IMR-90 (cell line): ENCODE measurements at regions not wholly inside any gene's neighbourhood (a gene's known extent, or its start where the extent isn't known, plus 50 kb on each side); places are given as distances from the start of the nearest gene placed in this dataset.
A peak's percentile ranks its signal among the peaks of the same experiment; 100 is the strongest.

Experiments
- ATAC-seq: fragments of 200-7000 bp; cut with Tn5 transposase; 2 replicates; pipeline ENCODE4 v1.9.1; 2020; ENCODE audit warnings: low read depth, mild to moderate bottlenecking, moderate library complexity
- BruUV-seq: library from RNA; stranded (reverse); fragments of 400-500 nt; replicated peaks from 2 replicates; lab custom pipeline; 2021; lab: Mats Ljungman, UMichigan
- CTCF ChIA-PET: fragments of 300-600 bp; formaldehyde crosslinking; extraction: SDS; loops from one replicate; lab custom pipeline; 2021; ENCODE audit warnings: antibody characterized with exemption; lab: Yijun Ruan, JAX
- POLR2A ChIA-PET: fragments of 300-600 bp; sonication (Branson Sonifier 250); formaldehyde crosslinking; loops from one replicate; lab custom pipeline; 2022; ENCODE audit warnings: antibody characterized with exemption; ENCODE audit not compliant: unreplicated experiment; lab: Charles Lee
- DNase-seq: peaks from one replicate; pipeline ENCODE4 v3.0.0; 2013
- H2AFZ ChIP-seq: replicated peaks from 2 replicates; pipeline ENCODE3; 2013; ENCODE audit warnings: low read length, mild to moderate bottlenecking; ENCODE audit not compliant: poor library complexity
- H2AK5ac ChIP-seq: 2 replicates; pipeline ENCODE4 v1.6.1; 2013; ENCODE audit warnings: low read depth, low read length, inconsistent platforms
- H2AK9ac ChIP-seq: replicated peaks from 2 replicates; pipeline ENCODE3; 2013; ENCODE audit warnings: mild to moderate bottlenecking, low read depth, low read length, moderate library complexity; ENCODE audit not compliant: poor library complexity
- H2BK120ac ChIP-seq: 2 replicates; pipeline ENCODE4 v1.6.1; 2013; ENCODE audit warnings: low read depth, low read length, inconsistent platforms
- H2BK15ac ChIP-seq: 3 replicates; pipeline ENCODE4 v1.6.1; 2013; ENCODE audit warnings: low read depth, low read length, inconsistent platforms
- H2BK20ac ChIP-seq: 2 replicates; pipeline ENCODE4 v1.6.1; 2013; ENCODE audit warnings: low read depth, mild to moderate bottlenecking, inconsistent platforms, low read length, moderate library complexity
- H2BK5ac ChIP-seq: 2 replicates; pipeline ENCODE4 v1.6.1; 2013; ENCODE audit warnings: mild to moderate bottlenecking, low read depth, low read length, inconsistent platforms; ENCODE audit not compliant: poor library complexity, severe bottlenecking
- H3K14ac ChIP-seq: replicated peaks from 2 replicates; pipeline ENCODE4 v1.6.1; 2013; ENCODE audit warnings: low read depth, low read length, inconsistent platforms
- H3K18ac ChIP-seq: 2 replicates; pipeline ENCODE4 v1.6.1; 2013; ENCODE audit warnings: low read depth, low read length, control low read depth
- H3K23ac ChIP-seq: 2 replicates; pipeline ENCODE4 v1.6.1; 2013; ENCODE audit warnings: low read depth, low read length, inconsistent platforms
- H3K27ac ChIP-seq: 2 replicates; pipeline ENCODE4 v1.5.1; 2013; ENCODE audit warnings: mild to moderate bottlenecking, control low read depth, low read length; ENCODE audit not compliant: insufficient read depth
- H3K27me3 ChIP-seq: 2 replicates; pipeline ENCODE4 v1.6.1; 2013; ENCODE audit warnings: low read length; ENCODE audit not compliant: control insufficient read depth, insufficient read depth
- H3K36me3 ChIP-seq: 2 replicates; pipeline ENCODE4 v1.6.1; 2013; ENCODE audit warnings: low read length, mixed read lengths; ENCODE audit not compliant: control insufficient read depth, insufficient read depth
- H3K4ac ChIP-seq: 2 replicates; pipeline ENCODE4 v1.6.1; 2013; ENCODE audit warnings: low read depth, low read length, inconsistent platforms
- H3K4me1 ChIP-seq: 2 replicates; pipeline ENCODE4 v1.6.1; 2013; ENCODE audit warnings: low read length, mixed read lengths; ENCODE audit not compliant: control insufficient read depth, insufficient read depth
- H3K4me2 ChIP-seq: 2 replicates; pipeline ENCODE4 v1.6.1; 2013; ENCODE audit warnings: low read depth, mild to moderate bottlenecking, control low read depth, low read length, moderate library complexity
- H3K4me3 ChIP-seq: 2 replicates; pipeline ENCODE4 v1.5.1; 2013; ENCODE audit warnings: low read depth, mild to moderate bottlenecking, control low read depth, low read length, moderate library complexity; ENCODE audit not compliant: insufficient read depth
- H3K56ac ChIP-seq: 2 replicates; pipeline ENCODE4 v1.6.1; 2013; ENCODE audit warnings: low read length, inconsistent platforms; ENCODE audit not compliant: insufficient read depth; ENCODE audit errors: extremely low read depth
- H3K79me1 ChIP-seq, 2 experiments: 2 replicates each; pipeline ENCODE4 v1.6.1; 2013; ENCODE audit warnings: low read length in 2 of 2, inconsistent platforms in 1 of 2, low read depth in 1 of 2
- H3K9ac ChIP-seq: 2 replicates; pipeline ENCODE4 v1.6.1; 2013; ENCODE audit warnings: low read depth, low read length, control low read depth
- H3K9me1 ChIP-seq: 2 replicates; pipeline ENCODE4 v1.6.1; 2013; ENCODE audit warnings: low read length, inconsistent platforms; ENCODE audit not compliant: insufficient read depth
- H3K9me3 ChIP-seq: 2 replicates; pipeline ENCODE4 v1.6.1; 2013; ENCODE audit warnings: low read length; ENCODE audit not compliant: control insufficient read depth, insufficient read depth
- H4K20me1 ChIP-seq: 2 replicates; pipeline ENCODE4 v1.6.1; 2013; ENCODE audit warnings: low read length, inconsistent platforms; ENCODE audit not compliant: insufficient read depth
- H4K5ac ChIP-seq: 2 replicates; pipeline ENCODE4 v1.6.1; 2013; ENCODE audit warnings: mild to moderate bottlenecking, low read depth, low read length, control low read depth
- H4K8ac ChIP-seq, 2 experiments: 2 replicates each; pipeline ENCODE4 v1.6.1; 2013; ENCODE audit warnings: low read depth in 2 of 2, low read length in 2 of 2, control low read depth in 1 of 2, inconsistent platforms in 1 of 2
- H4K91ac ChIP-seq: 2 replicates; pipeline ENCODE4 v1.6.1; 2013; ENCODE audit warnings: low read depth, low read length, inconsistent platforms; ENCODE audit not compliant: insufficient read depth
- BHLHE40 ChIP-seq: fragments of 150-350 bp; IDR thresholded peaks from 2 replicates; pipeline ENCODE4 v1.6.1; 2016; ENCODE audit warnings: mild to moderate bottlenecking, low read depth, low read length
- CEBPB ChIP-seq: IDR thresholded peaks from 2 replicates; pipeline ENCODE4 v1.6.1; 2012; ENCODE audit warnings: low read depth, low read length, improper control_type of control experiment
- CHD1 ChIP-seq: IDR thresholded peaks from 2 replicates; pipeline ENCODE4 v1.6.1; 2012; ENCODE audit warnings: low read depth, low read length, improper control_type of control experiment
- FOS ChIP-seq: fragments of 150-350 bp; IDR thresholded peaks from 2 replicates; pipeline ENCODE4 v1.6.1; 2016; ENCODE audit warnings: low read depth, low read length
- MAFK ChIP-seq: IDR thresholded peaks from 2 replicates; pipeline ENCODE4 v1.6.1; 2012; ENCODE audit warnings: low read depth, low read length, improper control_type of control experiment
- MAZ ChIP-seq: IDR thresholded peaks from 2 replicates; pipeline ENCODE4 v1.6.1; 2012; ENCODE audit warnings: low read depth, mild to moderate bottlenecking, low read length, improper control_type of control experiment, moderate library complexity, borderline replicate concordance
- MXI1 ChIP-seq: IDR thresholded peaks from 2 replicates; pipeline ENCODE4 v1.6.1; 2012; ENCODE audit warnings: low read depth, mild to moderate bottlenecking, low read length, moderate library complexity, borderline replicate concordance
- NFE2L2 ChIP-seq: fragments of 150-350 bp; IDR thresholded peaks from 2 replicates; pipeline ENCODE4 v1.6.1; 2016; ENCODE audit warnings: low read depth, mild to moderate bottlenecking, low read length
- POLR2A ChIP-seq: IDR thresholded peaks from 2 replicates; pipeline ENCODE4 v1.6.1; 2012; ENCODE audit warnings: mild to moderate bottlenecking, low read depth, low read length
- RAD21 ChIP-seq: IDR thresholded peaks from 2 replicates; pipeline ENCODE4 v1.6.1; 2012; ENCODE audit warnings: low read length, improper control_type of control experiment
- RCOR1 ChIP-seq: IDR thresholded peaks from 2 replicates; pipeline ENCODE4 v1.6.1; 2012; ENCODE audit warnings: mild to moderate bottlenecking, low read length, improper control_type of control experiment; ENCODE audit not compliant: insufficient replicate concordance
- RFX5 ChIP-seq: IDR thresholded peaks from 2 replicates; pipeline ENCODE4 v1.8.0; 2012; ENCODE audit warnings: low read depth, mild to moderate bottlenecking, low read length, moderate library complexity
- SMC3 ChIP-seq: fragments of 150-350 bp; IDR thresholded peaks from 2 replicates; pipeline ENCODE4 v1.6.1; 2016; ENCODE audit warnings: low read depth, mild to moderate bottlenecking, antibody characterized with exemption, low read length, moderate library complexity
- WGBS, 2 experiments: methylation state at CpG; one replicate each; pipeline versions ENCODE4 v1.1.5 to v1.1.7; 2013; ENCODE audit warnings: missing lambda C conversion rate in 2 of 2; ENCODE audit not compliant: insufficient read length in 1 of 2; ENCODE audit errors: extremely low coverage in 2 of 2; 5-methylcytosine and 5-hydroxymethylcytosine counted together
- dilution Hi-C: fragments of 300-500 bp; cut with HindIII; formaldehyde crosslinking; loops from one replicate; pipeline ENCODE4 v1.14.3; 2018; ENCODE audit warnings: low sequenced_read_pairs; ENCODE audit not compliant: unreplicated experiment
- in situ Hi-C: fragments of 300-500 bp; cut with MboI; formaldehyde crosslinking; loops from 3 replicates; pipeline ENCODE4 v1.14.3; 2019; ENCODE audit warnings: low sequenced_read_pairs, inconsistent platforms, mixed read lengths
- intact Hi-C: fragments of 100-400 bp; cut with micrococcal nuclease; formaldehyde crosslinking; loops from 2 replicates; pipeline ENCODE4 v1.10.0; 2022
- TF ChIP-seq, protein P1 (sequence below): fragments of 150-350 bp; IDR thresholded peaks from 2 replicates; pipeline ENCODE4 v1.6.1; 2017; ENCODE audit warnings: mild to moderate bottlenecking, antibody characterized with exemption, low read length, low read depth
- TF ChIP-seq, protein P2 (sequence below): conservative IDR thresholded peaks from 2 replicates; pipeline ENCODE4 v1.5.1; 2012; ENCODE audit warnings: mild to moderate bottlenecking, low read depth, low read length, improper control_type of control experiment
- TF ChIP-seq, protein P3 (sequence below): fragments of 150-350 bp; IDR thresholded peaks from 2 replicates; pipeline ENCODE4 v1.6.1; 2016; ENCODE audit warnings: low read depth, mild to moderate bottlenecking, low read length, moderate library complexity, borderline replicate concordance

DNA sequence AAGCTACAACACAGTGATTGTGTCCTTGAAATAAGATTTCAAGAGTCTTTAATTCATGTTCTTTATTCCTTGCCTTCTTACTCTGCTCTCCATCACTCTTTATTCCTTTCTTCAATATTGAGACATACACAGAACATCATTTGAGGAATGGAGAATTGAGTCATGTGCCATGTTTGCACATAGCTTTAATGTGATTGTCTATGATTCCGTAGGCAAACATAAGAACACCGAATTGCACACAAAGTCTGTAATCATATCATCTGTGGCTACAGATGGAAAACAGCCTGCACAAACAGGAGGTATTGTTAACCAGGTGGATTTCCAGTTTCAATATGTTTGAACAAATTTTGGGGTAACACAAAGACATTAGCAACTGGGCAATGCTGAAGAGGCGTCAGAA is 571.6 kb upstream of the GJE1 start:
- Histone ChIP-seq H2AK5ac (peak overlapping the region; percentile 41; the same call in 1 of the 2 replicates), H4K91ac (peak overlapping the region; percentile 43; the same call in 1 of the 2 replicates), H3K4me2 (no peak overlapping the region), H3K79me1 (no peaks in the 10 kb centered on the region), H3K27me3 (no peaks in the 10 kb centered on the region), H3K9ac (no peak overlapping the region), H3K4ac (peak overlapping the region; percentile 33; the same call in 1 of the 2 replicates), H3K56ac (no peak overlapping the region), H3K9me1 (peaks cover 4% of the 10 kb centered on the region), H2AFZ (no peak overlapping the region), H3K14ac (no peak overlapping the region), H2BK20ac (peak overlapping the region; percentile 77), H4K20me1 (no peaks in the 10 kb centered on the region), H3K36me3 (no peaks in the 10 kb centered on the region), H2BK15ac (peak overlapping the region; percentile 18; the same call in 2 of the 3 replicates), H3K23ac (no peak overlapping the region), H2AK9ac (no peak overlapping the region), H3K18ac (peak overlapping the region; percentile 6; the same call in 1 of the 2 replicates), H3K27ac (no peak overlapping the region), H4K8ac (peak overlapping the region in 1 of 2 experiments; percentile 10), H4K5ac (peak overlapping the region; percentile 0; the same call in 1 of the 2 replicates), H3K4me1 (peaks cover 3% of the 10 kb centered on the region), H2BK5ac (no peak overlapping the region), H3K4me3 (no peak overlapping the region), H3K9me3 (no peaks in the 10 kb centered on the region), H2BK120ac (peak overlapping the region; percentile 31)
- in situ Hi-C loops (no loop called here), dilution Hi-C loops (no loop called here), intact Hi-C loops (loop anchor here (5.0 to 10.0 kb wide), 4 partner anchors 109 to 1219 kb away; no protein-coding TSS in a partner anchor)
- ChIA-PET POLR2A (no interaction called here), CTCF (interaction anchor here (1.1 kb wide), 1 partner anchor 12 kb away, joined by 3 read pairs; no protein-coding TSS in a partner anchor)
- no TSS peak for BruUV-seq
- TF ChIP-seq POLR2A = no peak
- TF ChIP-seq, protein P1, sequence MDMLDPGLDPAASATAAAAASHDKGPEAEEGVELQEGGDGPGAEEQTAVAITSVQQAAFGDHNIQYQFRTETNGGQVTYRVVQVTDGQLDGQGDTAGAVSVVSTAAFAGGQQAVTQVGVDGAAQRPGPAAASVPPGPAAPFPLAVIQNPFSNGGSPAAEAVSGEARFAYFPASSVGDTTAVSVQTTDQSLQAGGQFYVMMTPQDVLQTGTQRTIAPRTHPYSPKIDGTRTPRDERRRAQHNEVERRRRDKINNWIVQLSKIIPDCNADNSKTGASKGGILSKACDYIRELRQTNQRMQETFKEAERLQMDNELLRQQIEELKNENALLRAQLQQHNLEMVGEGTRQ = no peak
- TF ChIP-seq FOS = no peak
- no peak for TF ChIP-seq RFX5
- no peak for TF ChIP-seq BHLHE40
- TF ChIP-seq NFE2L2 = no peak
- TF ChIP-seq MAFK = no peak
- TF ChIP-seq MXI1 = no peak
- no peak for TF ChIP-seq RCOR1
- TF ChIP-seq SMC3 = no peak
- no peak for TF ChIP-seq MAZ
- TF ChIP-seq RAD21 = no peak
- no peak for TF ChIP-seq CHD1
- no peak for TF ChIP-seq CEBPB
- TF ChIP-seq, protein P2, sequence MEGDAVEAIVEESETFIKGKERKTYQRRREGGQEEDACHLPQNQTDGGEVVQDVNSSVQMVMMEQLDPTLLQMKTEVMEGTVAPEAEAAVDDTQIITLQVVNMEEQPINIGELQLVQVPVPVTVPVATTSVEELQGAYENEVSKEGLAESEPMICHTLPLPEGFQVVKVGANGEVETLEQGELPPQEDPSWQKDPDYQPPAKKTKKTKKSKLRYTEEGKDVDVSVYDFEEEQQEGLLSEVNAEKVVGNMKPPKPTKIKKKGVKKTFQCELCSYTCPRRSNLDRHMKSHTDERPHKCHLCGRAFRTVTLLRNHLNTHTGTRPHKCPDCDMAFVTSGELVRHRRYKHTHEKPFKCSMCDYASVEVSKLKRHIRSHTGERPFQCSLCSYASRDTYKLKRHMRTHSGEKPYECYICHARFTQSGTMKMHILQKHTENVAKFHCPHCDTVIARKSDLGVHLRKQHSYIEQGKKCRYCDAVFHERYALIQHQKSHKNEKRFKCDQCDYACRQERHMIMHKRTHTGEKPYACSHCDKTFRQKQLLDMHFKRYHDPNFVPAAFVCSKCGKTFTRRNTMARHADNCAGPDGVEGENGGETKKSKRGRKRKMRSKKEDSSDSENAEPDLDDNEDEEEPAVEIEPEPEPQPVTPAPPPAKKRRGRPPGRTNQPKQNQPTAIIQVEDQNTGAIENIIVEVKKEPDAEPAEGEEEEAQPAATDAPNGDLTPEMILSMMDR = no peak
- TF ChIP-seq, protein P3, sequence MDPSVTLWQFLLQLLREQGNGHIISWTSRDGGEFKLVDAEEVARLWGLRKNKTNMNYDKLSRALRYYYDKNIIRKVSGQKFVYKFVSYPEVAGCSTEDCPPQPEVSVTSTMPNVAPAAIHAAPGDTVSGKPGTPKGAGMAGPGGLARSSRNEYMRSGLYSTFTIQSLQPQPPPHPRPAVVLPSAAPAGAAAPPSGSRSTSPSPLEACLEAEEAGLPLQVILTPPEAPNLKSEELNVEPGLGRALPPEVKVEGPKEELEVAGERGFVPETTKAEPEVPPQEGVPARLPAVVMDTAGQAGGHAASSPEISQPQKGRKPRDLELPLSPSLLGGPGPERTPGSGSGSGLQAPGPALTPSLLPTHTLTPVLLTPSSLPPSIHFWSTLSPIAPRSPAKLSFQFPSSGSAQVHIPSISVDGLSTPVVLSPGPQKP = no peak
- WGBS, 2 experiments = no CpG with 5 or more reads among the region's 3 CpGs
- ATAC-seq = no peak
- no peak for DNase-seq
